ENCODE measurements at regions not wholly inside any gene's neighbourhood (a gene's known extent, or its start where the extent isn't known, plus 50 kb on each side); places are given as distances from the start of the nearest gene placed in this dataset.

- DNase-seq (ENCODE audit: low read depth in 3 of 3) = no peak
These were observed 95.5 kb upstream of the ZNF469 start for GRCh38 chr16:88287219-88287618.

GRCh38 chr16:88288303-88288702, 94.5 kb upstream of the ZNF469 start:
- DNase-seq (ENCODE audit: low read depth in 3 of 3) = no peak

GRCh38 chr16:88289001-88289400, 93.8 kb upstream of the ZNF469 start:
- no peak for DNase-seq (ENCODE audit: low read depth in 3 of 3)

GRCh38 chr16:88289561-88289960, 93.2 kb upstream of the ZNF469 start:
- DNase-seq (ENCODE audit: low read depth in 3 of 3) = no peak

- no peak for DNase-seq (ENCODE audit: low read depth in 3 of 3)
These were observed 92.8 kb upstream of the ZNF469 start for GRCh38 chr16:88289968-88290401.

- no peak for DNase-seq (ENCODE audit: low read depth in 3 of 3)
These were observed 91.6 kb upstream of the ZNF469 start for GRCh38 chr16:88290850-88291830.

- no peak for DNase-seq (ENCODE audit: low read depth in 3 of 3)
These were observed 90.5 kb upstream of the ZNF469 start for GRCh38 chr16:88292007-88292970.

GRCh38 chr16:88293097-88293496, 89.7 kb upstream of the ZNF469 start:
- DNase-seq (ENCODE audit: low read depth in 3 of 3) = no peak

GRCh38 chr16:88295671-88296436, 86.9 kb upstream of the ZNF469 start:
- DNase-seq (ENCODE audit: low read depth in 3 of 3) = no peak

GRCh38 chr16:88296437-88297177, 86.2 kb upstream of the ZNF469 start:
- no peak for DNase-seq (ENCODE audit: low read depth in 3 of 3)

GRCh38 chr16:88297178-88297720, 85.5 kb upstream of the ZNF469 start:
- DNase-seq (ENCODE audit: low read depth in 3 of 3) = no peak

- DNase-seq (ENCODE audit: low read depth in 3 of 3) = no peak
These were observed 84.5 kb upstream of the ZNF469 start for GRCh38 chr16:88298181-88298832.

GRCh38 chr16:88298833-88299745, 83.7 kb upstream of the ZNF469 start:
- DNase-seq (ENCODE audit: low read depth in 3 of 3) = no peak

GRCh38 chr16:88299751-88300462, 82.9 kb upstream of the ZNF469 start:
- no peak for DNase-seq (ENCODE audit: low read depth in 3 of 3)

GRCh38 chr16:88300463-88300835, 82.3 kb upstream of the ZNF469 start:
- no peak for DNase-seq (ENCODE audit: low read depth in 3 of 3)

- DNase-seq (ENCODE audit: low read depth in 3 of 3) = no peak
These were observed 81.3 kb upstream of the ZNF469 start for GRCh38 chr16:88301431-88301830.

- no peak for DNase-seq (ENCODE audit: low read depth in 3 of 3)
These were observed 80.9 kb upstream of the ZNF469 start for GRCh38 chr16:88301886-88302285.

- DNase-seq (ENCODE audit: low read depth in 3 of 3) = no peak
These were observed 80.1 kb upstream of the ZNF469 start for GRCh38 chr16:88302666-88303065.

All from stimulated activated CD4-positive, alpha-beta T cell treated with anti-CD3 and anti-CD28 coated beads, TNF-alpha, amount 100 ng/mL, for 4 hours (primary cell).